Inflammatory macrophage treated with lipopolysaccharide for 4 hours (primary cell): ENCODE measurements at regions not wholly inside any gene's neighbourhood (a gene's known extent, or its start where the extent isn't known, plus 50 kb on each side); places are given as distances from the start of the nearest gene placed in this dataset.

Experiments used
- DNase-seq: peaks from one replicate; pipeline ENCODE4 v3.0.0-alpha.2; 2020

DNA sequence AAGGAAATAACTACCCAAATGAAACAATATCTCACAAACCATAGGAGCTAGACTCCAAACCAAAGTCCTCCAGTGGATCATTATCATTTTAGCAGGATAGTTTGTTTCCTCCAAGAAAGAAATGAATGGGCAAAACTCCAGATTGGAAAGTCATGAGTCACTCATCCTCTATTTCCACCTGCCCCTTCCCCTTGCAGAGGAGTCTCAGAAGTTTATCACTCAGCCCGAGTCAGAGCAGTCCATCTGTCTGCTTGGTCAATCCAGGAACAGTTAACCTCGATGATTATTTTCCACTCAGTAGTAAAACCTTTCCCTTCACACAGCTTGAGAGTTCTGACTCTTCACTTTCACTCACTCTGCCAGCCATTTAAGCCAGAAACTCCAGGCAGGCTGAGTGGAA is 462.2 kb downstream of the BCL11A start:
- no peak for DNase-seq

DNA sequence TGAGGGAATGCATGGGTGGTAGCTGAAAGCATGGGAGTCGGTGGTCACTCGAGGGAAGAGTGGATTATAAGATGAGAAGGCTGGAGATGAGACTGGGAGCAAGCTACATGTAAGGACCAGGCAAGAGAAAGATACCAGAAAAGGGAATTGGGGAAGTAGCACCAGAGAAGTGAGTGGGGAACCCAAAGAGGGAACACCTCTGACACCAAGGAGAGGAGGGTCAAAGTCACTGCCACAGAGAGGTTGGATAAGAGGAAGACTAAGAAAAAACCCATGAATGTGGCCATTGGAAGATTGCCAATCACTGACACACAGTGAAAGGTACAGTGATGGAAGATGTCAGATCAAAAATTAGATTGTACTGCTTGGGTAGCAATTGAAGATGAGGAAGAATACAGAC is 473.9 kb downstream of the BCL11A start:
- DNase-seq, result no peak

GRCh38 chr2:60075048-60075447 is 478.4 kb downstream of the BCL11A start:
- DNase-seq, result no peak

- no peak for DNase-seq
Observed at GRCh38 chr2:60073201-60073600, 480.3 kb downstream of the BCL11A start.

- DNase-seq, result no peak
Observed at GRCh38 chr2:60072609-60073008, 480.8 kb downstream of the BCL11A start.

DNA sequence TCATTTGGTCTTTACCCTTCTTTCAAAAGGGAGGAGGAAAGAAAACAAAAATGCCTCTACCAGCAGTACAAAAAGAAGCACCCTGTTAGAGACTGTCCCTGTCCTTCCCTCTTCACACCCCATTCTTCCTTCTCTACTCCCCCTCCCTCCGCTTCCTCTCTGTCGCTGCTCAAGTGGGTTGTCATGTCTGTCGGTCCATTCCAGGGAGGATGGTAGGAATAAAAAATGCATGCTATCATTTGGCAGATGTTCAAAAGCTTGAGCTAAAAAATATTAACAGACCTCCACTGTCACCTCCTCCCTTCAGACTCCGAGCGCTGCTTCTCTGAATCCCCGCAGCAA is 482.0 kb downstream of the BCL11A start:
- DNase-seq, result no peak

GRCh38 chr2:60070736-60071489 is 482.5 kb downstream of the BCL11A start:
- DNase-seq, result no peak

GRCh38 chr2:60070196-60070595 is 483.3 kb downstream of the BCL11A start:
- DNase-seq, result no peak

DNA sequence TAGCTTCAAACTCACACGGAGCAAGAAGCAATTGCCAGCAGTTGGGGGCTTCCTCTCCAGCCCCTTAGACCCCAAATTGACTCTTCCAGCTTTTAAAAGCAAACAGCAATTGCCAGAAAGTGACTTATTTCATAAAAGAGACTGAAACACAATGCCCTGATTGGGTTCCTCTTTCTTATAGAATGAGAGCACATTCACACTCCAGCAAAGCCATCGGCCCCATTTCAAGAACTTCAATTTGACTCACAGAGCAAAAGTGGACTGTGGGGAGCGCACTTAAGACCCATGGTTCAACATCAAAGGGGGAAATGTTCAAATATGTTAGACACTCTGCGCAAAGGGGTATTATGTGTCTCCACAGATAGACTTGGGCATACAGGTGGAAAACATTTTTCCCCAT is 484.7 kb downstream of the BCL11A start:
- DNase-seq, result no peak

DNA sequence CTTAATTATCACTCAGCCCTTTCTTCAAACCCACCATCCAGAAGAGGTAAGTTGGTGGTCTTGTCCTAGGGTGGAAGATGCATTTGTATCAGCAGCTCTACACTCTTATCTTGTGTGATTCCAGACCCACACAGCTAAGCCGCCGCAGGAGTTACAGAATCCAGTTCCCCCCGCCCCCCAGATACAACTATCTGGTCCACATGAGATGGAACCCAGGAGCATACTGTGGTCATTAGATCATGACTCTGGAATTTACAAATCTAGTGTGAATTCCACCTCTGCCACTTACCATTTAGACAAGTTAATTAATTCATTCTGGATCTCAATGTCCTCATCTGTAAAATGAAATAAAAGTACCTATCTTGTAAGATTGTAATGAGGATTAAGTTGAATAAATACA is 486.4 kb downstream of the BCL11A start:
- DNase-seq, result no peak

- no peak for DNase-seq
Observed at GRCh38 chr2:60066096-60066839, 487.2 kb downstream of the BCL11A start.

- DNase-seq, result no peak
Observed at GRCh38 chr2:60064687-60065389, 488.6 kb downstream of the BCL11A start.

- no peak for DNase-seq
Observed at GRCh38 chr2:60058781-60059180, 494.7 kb downstream of the BCL11A start.

DNA sequence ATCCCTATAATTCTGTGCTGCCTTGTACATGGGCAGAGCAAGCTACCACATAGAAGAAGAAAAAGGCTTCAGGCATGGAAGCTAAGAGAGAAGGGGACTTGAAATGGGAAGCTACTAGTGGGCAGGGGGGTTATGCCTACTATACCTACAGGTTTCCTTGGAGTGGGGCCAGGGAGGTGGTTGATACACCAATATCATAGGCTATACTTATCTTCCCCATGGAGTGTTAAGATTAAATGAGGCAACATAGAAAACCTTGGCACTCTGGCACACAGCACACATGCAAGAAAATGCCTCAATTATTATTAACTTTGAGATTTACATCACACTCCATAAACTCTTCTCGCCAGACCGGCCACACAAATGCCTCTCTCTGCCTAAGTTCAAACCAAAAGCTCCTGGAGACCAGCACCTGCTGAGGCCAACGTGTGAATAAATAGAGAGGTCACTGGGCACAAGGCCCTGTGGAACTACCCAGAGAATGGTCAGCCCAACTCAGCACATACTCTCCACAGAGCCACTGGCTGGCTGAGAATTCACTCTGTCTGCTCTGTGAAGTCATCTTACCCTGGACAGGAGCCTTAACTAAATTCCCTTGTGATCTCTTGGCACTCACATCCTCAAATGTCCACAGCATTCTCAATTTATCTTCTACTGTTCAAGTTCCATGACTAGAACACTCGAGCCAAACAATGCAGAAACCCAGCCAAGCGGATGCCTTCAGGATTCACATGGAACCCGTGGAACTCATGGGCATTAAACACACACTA is 498.7 kb downstream of the BCL11A start:
- DNase-seq, result no peak

- DNase-seq, result no peak
Observed at GRCh38 chr2:60053791-60054190, 499.7 kb downstream of the BCL11A start.

GRCh38 chr2:60052601-60053000 is 500.9 kb downstream of the BCL11A start:
- no peak for DNase-seq

DNA sequence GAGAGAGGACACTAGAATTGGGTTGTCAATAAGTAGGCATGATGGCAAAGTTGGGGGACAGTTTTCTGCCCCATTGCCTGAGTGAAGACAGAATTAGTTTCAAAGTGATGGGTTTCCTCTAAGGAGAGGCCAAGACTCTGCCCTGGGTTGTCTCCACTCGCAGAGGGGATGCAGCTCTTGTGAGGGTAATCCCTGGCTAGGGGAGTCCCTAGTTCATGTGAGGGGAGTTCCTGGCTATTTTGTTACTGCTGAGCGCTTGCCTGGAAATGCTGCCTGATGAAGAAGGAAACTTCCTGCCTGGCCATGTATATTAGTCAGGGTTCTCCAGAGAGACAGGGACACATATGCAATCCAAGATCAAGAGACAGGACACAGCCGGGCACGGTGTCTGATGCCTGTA is 501.5 kb downstream of the BCL11A start:
- no peak for DNase-seq

- no peak for DNase-seq
Observed at GRCh38 chr2:60047944-60048525, 505.4 kb downstream of the BCL11A start.

DNA sequence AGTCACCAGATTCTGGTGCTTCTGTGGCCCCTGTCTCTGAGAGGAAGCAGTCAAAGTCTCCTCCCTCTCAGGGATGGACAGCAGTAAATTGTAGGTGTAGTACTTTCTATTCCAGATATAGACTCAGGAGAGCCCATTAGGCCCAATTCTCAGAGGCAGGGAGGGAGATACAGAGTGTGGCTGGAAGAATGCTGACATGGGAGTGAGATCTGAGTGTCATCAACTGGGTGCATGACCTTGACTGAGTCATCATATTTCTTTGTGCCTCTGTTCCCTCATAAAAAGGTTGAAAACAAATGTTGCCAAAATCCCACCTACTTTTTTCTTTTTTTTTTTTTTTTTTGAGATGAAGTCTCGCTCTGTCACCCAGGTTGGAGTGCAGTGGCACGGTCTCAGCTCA is 506.1 kb downstream of the BCL11A start:
- no peak for DNase-seq

DNA sequence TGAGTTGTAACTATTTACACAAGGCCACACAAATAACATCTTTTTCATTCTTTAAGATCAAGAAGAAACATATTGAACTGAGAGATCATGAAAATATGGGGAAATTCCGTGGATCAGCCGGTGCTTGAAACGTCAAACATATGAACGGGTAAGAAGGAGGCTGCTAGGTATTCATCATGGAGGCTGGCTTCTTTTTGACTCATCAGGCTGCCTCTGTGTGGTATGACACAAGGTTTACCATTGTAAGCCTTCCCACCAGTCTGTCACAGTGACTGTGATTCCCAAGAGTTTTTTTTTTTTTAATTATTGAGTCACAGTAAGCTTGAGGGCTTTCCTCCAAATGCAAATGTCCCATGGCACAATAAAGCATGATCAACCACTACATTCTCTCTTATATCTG is 506.9 kb downstream of the BCL11A start:
- no peak for DNase-seq

GRCh38 chr2:60045456-60045855 is 508.0 kb downstream of the BCL11A start:
- peak; percentile 10 for DNase-seq

DNA sequence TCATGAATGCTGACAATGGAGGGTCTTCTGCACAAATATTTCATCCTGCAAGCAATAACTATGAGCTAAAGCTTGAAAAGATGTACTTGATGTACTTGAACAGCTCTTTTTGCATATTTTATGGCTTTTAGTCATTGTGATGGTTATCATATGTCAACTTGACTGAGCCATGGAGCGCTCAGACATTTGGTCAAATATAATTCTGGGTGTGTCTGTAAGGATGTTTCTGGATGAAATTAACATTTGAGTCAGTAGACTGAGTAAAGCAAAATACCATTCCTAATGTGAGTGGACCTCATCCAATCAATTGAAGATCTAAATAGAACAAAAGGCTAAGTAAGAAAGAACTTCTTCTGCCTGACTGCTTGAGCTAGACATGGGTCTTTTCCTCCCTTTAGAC is 509.0 kb downstream of the BCL11A start:
- no peak for DNase-seq

- no peak for DNase-seq
Observed at GRCh38 chr2:60042023-60042422, 511.4 kb downstream of the BCL11A start.
